ENCODE measurements at regions not wholly inside any gene's neighbourhood (a gene's known extent, or its start where the extent isn't known, plus 50 kb on each side); places are given as distances from the start of the nearest gene placed in this dataset.

GRCh38 chr14:26855077-26855753 is 257.4 kb upstream of the NOVA1 start:
- no peak for DNase-seq (ENCODE audit: low read depth)

GRCh38 chr14:26856876-26857518 is 259.2 kb upstream of the NOVA1 start:
- no peak for DNase-seq (ENCODE audit: low read depth)

- DNase-seq (ENCODE audit: low read depth), result no peak
Observed at GRCh38 chr14:26859483-26859882, 261.6 kb upstream of the NOVA1 start.

- no peak for DNase-seq (ENCODE audit: low read depth)
Observed at GRCh38 chr14:26860111-26860510, 262.3 kb upstream of the NOVA1 start.

- no peak for DNase-seq (ENCODE audit: low read depth)
Observed at GRCh38 chr14:26863736-26864135, 265.9 kb upstream of the NOVA1 start.

GRCh38 chr14:26866721-26867120 is 268.9 kb upstream of the NOVA1 start:
- no peak for DNase-seq (ENCODE audit: low read depth)

GRCh38 chr14:26867171-26867757 is 269.4 kb upstream of the NOVA1 start:
- DNase-seq (ENCODE audit: low read depth), result no peak

- no peak for DNase-seq (ENCODE audit: low read depth)
Observed at GRCh38 chr14:26870096-26870495, 272.3 kb upstream of the NOVA1 start.

GRCh38 chr14:26870722-26871617 is 273.1 kb upstream of the NOVA1 start:
- no peak for DNase-seq (ENCODE audit: low read depth)

GRCh38 chr14:26872515-26873361 is 274.9 kb upstream of the NOVA1 start:
- DNase-seq (ENCODE audit: low read depth), result no peak

GRCh38 chr14:26873362-26873960 is 275.6 kb upstream of the NOVA1 start:
- no peak for DNase-seq (ENCODE audit: low read depth)

GRCh38 chr14:26887847-26888246 is 290.0 kb upstream of the NOVA1 start:
- DNase-seq (ENCODE audit: low read depth), result no peak

GRCh38 chr14:26888592-26888991 is 290.8 kb upstream of the NOVA1 start:
- DNase-seq (ENCODE audit: low read depth), result no peak

GRCh38 chr14:26896447-26896846 is 298.6 kb upstream of the NOVA1 start:
- no peak for DNase-seq (ENCODE audit: low read depth)

- no peak for DNase-seq (ENCODE audit: low read depth)
Observed at GRCh38 chr14:26897196-26897595, 299.4 kb upstream of the NOVA1 start.

GRCh38 chr14:26905229-26905628 is 307.4 kb upstream of the NOVA1 start:
- no peak for DNase-seq (ENCODE audit: low read depth)

- no peak for DNase-seq (ENCODE audit: low read depth)
Observed at GRCh38 chr14:26913786-26914185, 316.0 kb upstream of the NOVA1 start.

- DNase-seq (ENCODE audit: low read depth), result no peak
Observed at GRCh38 chr14:26917086-26917485, 319.3 kb upstream of the NOVA1 start.

- no peak for DNase-seq (ENCODE audit: low read depth)
Observed at GRCh38 chr14:26925876-26926584, 328.2 kb upstream of the NOVA1 start.

GRCh38 chr14:26926585-26926984 is 328.8 kb upstream of the NOVA1 start:
- DNase-seq (ENCODE audit: low read depth), result no peak

- DNase-seq (ENCODE audit: low read depth), result no peak
Observed at GRCh38 chr14:26928019-26928418, 330.2 kb upstream of the NOVA1 start.
